ENCODE measurements at regions not wholly inside any gene's neighbourhood (a gene's known extent, or its start where the extent isn't known, plus 50 kb on each side); places are given as distances from the start of the nearest gene placed in this dataset.

GRCh38 chr1:83104558-83104957 lies 894.4 kb downstream of the TTLL7 start:
- H3K27me3 ChIP-seq (ENCODE audit: control insufficient read depth, low read length) = no peaks in the 10 kb centered on the region
- H3K79me2 ChIP-seq (ENCODE audit: control insufficient read depth, low read length) = no peaks in the 10 kb centered on the region
- no peaks in the 10 kb centered on the region for H3F3A ChIP-seq (ENCODE audit: control insufficient read depth, insufficient read depth)
- H3K9me2 ChIP-seq (replicated peaks; ENCODE audit: control insufficient read depth, low read length) = no peaks in the 10 kb centered on the region
- H3K4me2 ChIP-seq (ENCODE audit: low read length) = no peak overlapping the region
- H3K27ac ChIP-seq (ENCODE audit: low read depth, low read length) = no peak overlapping the region
- TF ChIP-seq EZH2phosphoT487 (IDR thresholded peaks at IDR 0.05; ENCODE audit: borderline replicate concordance, low read length) = no peak
- TF ChIP-seq, protein P1, sequence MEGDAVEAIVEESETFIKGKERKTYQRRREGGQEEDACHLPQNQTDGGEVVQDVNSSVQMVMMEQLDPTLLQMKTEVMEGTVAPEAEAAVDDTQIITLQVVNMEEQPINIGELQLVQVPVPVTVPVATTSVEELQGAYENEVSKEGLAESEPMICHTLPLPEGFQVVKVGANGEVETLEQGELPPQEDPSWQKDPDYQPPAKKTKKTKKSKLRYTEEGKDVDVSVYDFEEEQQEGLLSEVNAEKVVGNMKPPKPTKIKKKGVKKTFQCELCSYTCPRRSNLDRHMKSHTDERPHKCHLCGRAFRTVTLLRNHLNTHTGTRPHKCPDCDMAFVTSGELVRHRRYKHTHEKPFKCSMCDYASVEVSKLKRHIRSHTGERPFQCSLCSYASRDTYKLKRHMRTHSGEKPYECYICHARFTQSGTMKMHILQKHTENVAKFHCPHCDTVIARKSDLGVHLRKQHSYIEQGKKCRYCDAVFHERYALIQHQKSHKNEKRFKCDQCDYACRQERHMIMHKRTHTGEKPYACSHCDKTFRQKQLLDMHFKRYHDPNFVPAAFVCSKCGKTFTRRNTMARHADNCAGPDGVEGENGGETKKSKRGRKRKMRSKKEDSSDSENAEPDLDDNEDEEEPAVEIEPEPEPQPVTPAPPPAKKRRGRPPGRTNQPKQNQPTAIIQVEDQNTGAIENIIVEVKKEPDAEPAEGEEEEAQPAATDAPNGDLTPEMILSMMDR (IDR thresholded peaks at IDR 0.05; ENCODE audit: low read depth, low read length, poor library complexity, severe bottlenecking) = no peak
- H4K20me1 ChIP-seq (ENCODE audit: control insufficient read depth, insufficient read depth, low read depth, low read length) = no peaks in the 10 kb centered on the region
- no peaks in the 10 kb centered on the region for H3K36me3 ChIP-seq (ENCODE audit: control insufficient read depth, low read length)
- H3K4me3 ChIP-seq (ENCODE audit: low read length) = no peak overlapping the region
- no peaks in the 10 kb centered on the region for H3K4me1 ChIP-seq (ENCODE audit: control insufficient read depth, low read length)
- H3K9me3 ChIP-seq (ENCODE audit: control insufficient read depth, insufficient read depth, low read length) = no peaks in the 10 kb centered on the region

DNA sequence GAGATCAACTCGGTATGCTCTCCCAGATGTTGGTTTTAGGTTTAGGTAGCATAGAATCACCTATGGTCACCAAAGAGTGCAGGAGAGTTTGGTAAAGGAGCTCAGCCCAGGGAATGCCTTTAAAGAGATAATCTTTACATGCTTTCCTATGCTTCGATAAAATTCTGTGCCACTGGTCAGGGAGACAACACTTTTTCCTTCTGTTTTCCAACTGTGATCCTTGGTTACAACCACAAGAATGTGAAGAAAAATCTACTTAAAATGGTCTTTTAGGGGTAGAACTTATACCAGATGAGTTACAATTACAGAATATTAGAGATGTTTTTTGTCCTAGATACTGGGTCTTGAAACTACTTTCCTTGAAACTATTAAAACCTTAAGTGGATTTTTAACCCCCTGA lies 895.6 kb downstream of the TTLL7 start:
- Histone ChIP-seq H3K4me1 (ENCODE audit: control insufficient read depth, low read length) (no peaks in the 10 kb centered on the region), H3K4me2 (ENCODE audit: low read length) (no peak overlapping the region), H3K9me2 (replicated peaks; ENCODE audit: control insufficient read depth, low read length) (no peaks in the 10 kb centered on the region), H3K79me2 (ENCODE audit: control insufficient read depth, low read length) (no peaks in the 10 kb centered on the region), H3F3A (ENCODE audit: control insufficient read depth, insufficient read depth) (no peaks in the 10 kb centered on the region), H3K27ac (ENCODE audit: low read depth, low read length) (no peak overlapping the region), H3K27me3 (ENCODE audit: control insufficient read depth, low read length) (no peaks in the 10 kb centered on the region), H3K4me3 (ENCODE audit: low read length) (no peak overlapping the region), H3K9me3 (ENCODE audit: control insufficient read depth, insufficient read depth, low read length) (no peaks in the 10 kb centered on the region), H4K20me1 (ENCODE audit: control insufficient read depth, insufficient read depth, low read depth, low read length) (no peaks in the 10 kb centered on the region), H3K36me3 (ENCODE audit: control insufficient read depth, low read length) (no peaks in the 10 kb centered on the region)
- TF ChIP-seq, protein P1 (IDR thresholded peaks at IDR 0.05; ENCODE audit: low read depth, low read length, poor library complexity, severe bottlenecking) = no peak
- no peak for TF ChIP-seq EZH2phosphoT487 (IDR thresholded peaks at IDR 0.05; ENCODE audit: borderline replicate concordance, low read length)

DNA sequence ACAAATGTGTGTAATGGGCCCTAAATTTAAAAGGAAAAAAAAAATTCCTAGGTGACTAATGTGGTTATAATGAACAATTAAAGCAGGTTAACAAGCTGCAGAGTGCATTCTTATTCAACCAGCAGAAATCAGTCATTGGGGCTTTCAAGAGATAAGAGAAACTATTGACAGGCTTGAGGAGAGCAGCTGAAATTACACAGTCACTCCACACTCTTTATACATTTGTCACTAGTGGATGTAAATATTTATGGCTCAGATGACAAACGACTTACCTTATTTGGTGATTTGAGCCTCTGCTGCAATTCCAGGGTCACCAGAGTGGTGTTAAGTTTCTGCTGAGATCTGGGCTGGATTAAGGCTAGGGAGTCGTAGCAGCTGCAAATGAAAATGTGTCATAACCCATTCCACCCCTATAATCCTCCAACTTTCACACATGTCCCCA lies 896.3 kb downstream of the TTLL7 start:
- no peaks in the 10 kb centered on the region for H3F3A ChIP-seq (ENCODE audit: control insufficient read depth, insufficient read depth)
- no peaks in the 10 kb centered on the region for H3K36me3 ChIP-seq (ENCODE audit: control insufficient read depth, low read length)
- H3K9me3 ChIP-seq (ENCODE audit: control insufficient read depth, insufficient read depth, low read length) = no peaks in the 10 kb centered on the region
- no peak overlapping the region for H3K27ac ChIP-seq (ENCODE audit: low read depth, low read length)
- TF ChIP-seq, protein P1 (IDR thresholded peaks at IDR 0.05; ENCODE audit: low read depth, low read length, poor library complexity, severe bottlenecking) = no peak
- TF ChIP-seq EZH2phosphoT487 (IDR thresholded peaks at IDR 0.05; ENCODE audit: borderline replicate concordance, low read length) = no peak
- no peaks in the 10 kb centered on the region for H3K9me2 ChIP-seq (replicated peaks; ENCODE audit: control insufficient read depth, low read length)
- no peak overlapping the region for H3K4me3 ChIP-seq (ENCODE audit: low read length)
- no peaks in the 10 kb centered on the region for H3K4me1 ChIP-seq (ENCODE audit: control insufficient read depth, low read length)
- no peaks in the 10 kb centered on the region for H3K79me2 ChIP-seq (ENCODE audit: control insufficient read depth, low read length)
- no peaks in the 10 kb centered on the region for H3K27me3 ChIP-seq (ENCODE audit: control insufficient read depth, low read length)
- H4K20me1 ChIP-seq (ENCODE audit: control insufficient read depth, insufficient read depth, low read depth, low read length) = no peaks in the 10 kb centered on the region
- no peak overlapping the region for H3K4me2 ChIP-seq (ENCODE audit: low read length)

DNA sequence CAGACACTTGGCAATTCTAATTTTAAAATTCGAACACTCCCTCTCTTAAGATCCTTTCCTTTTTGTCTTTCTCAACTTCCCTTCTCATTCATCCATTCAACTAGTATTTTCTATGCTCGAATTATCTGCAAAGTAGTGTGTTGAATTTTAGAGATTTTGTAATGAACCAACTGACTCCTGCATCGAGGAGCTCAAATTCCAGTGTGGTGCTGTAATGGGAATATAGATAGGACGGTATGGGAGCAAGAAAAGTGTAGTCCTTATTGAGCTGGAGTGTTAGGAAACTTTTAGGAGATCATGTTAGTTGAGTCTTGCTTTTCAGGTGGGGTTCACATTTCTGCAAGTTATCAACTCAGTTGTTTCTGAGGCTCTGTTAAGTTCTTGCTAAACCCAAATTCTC lies 897.5 kb downstream of the TTLL7 start:
- no peak overlapping the region for H3K4me2 ChIP-seq (ENCODE audit: low read length)
- no peaks in the 10 kb centered on the region for H4K20me1 ChIP-seq (ENCODE audit: control insufficient read depth, insufficient read depth, low read depth, low read length)
- no peaks in the 10 kb centered on the region for H3K9me3 ChIP-seq (ENCODE audit: control insufficient read depth, insufficient read depth, low read length)
- no peak for TF ChIP-seq EZH2phosphoT487 (IDR thresholded peaks at IDR 0.05; ENCODE audit: borderline replicate concordance, low read length)
- TF ChIP-seq, protein P1 (IDR thresholded peaks at IDR 0.05; ENCODE audit: low read depth, low read length, poor library complexity, severe bottlenecking) = no peak
- no peaks in the 10 kb centered on the region for H3K4me1 ChIP-seq (ENCODE audit: control insufficient read depth, low read length)
- H3K36me3 ChIP-seq (ENCODE audit: control insufficient read depth, low read length) = no peaks in the 10 kb centered on the region
- H3K79me2 ChIP-seq (ENCODE audit: control insufficient read depth, low read length) = no peaks in the 10 kb centered on the region
- H3K4me3 ChIP-seq (ENCODE audit: low read length) = no peak overlapping the region
- H3K9me2 ChIP-seq (replicated peaks; ENCODE audit: control insufficient read depth, low read length) = no peaks in the 10 kb centered on the region
- no peaks in the 10 kb centered on the region for H3K27me3 ChIP-seq (ENCODE audit: control insufficient read depth, low read length)
- H3F3A ChIP-seq (ENCODE audit: control insufficient read depth, insufficient read depth) = no peaks in the 10 kb centered on the region
- H3K27ac ChIP-seq (ENCODE audit: low read depth, low read length) = no peak overlapping the region
